ENCODE measurements at regions not wholly inside any gene's neighbourhood (a gene's known extent, or its start where the extent isn't known, plus 50 kb on each side); places are given as distances from the start of the nearest gene placed in this dataset.

- Histone ChIP-seq H3K27ac (ENCODE audit: low read depth in 1 of 2, low read length in 1 of 2) (no peak overlapping the region), H3K27me3 (ENCODE audit: control insufficient read depth in 3 of 3, insufficient read depth in 3 of 3, low read length in 2 of 3) (no peaks in the 10 kb centered on the region), H3K4me1 (ENCODE audit: control insufficient read depth in 5 of 5, insufficient read depth in 5 of 5, low read length in 5 of 5) (no peaks in the 10 kb centered on the region), H3K36me3 (ENCODE audit: control insufficient read depth in 4 of 4, insufficient read depth in 4 of 4, low read length in 4 of 4) (no peaks in the 10 kb centered on the region), H3K9me3 (ENCODE audit: control insufficient read depth in 4 of 4, insufficient read depth in 3 of 4, low read length in 3 of 4) (no peaks in the 10 kb centered on the region), H3K4me3 (no peak overlapping the region), H3K9ac (ENCODE audit: insufficient read depth in 1 of 2, low read length in 2 of 2) (no peak overlapping the region)
- DNase-seq (peak in 2 of 3 donors; percentile 31 to 59), ATAC-seq (ENCODE audit: insufficient read depth, low FRiP score) (no peak)
- WGBS, 2 donors: 59 to 66% methylated on average over 10 of the region's 10 CpGs
- no peak for TF ChIP-seq CTCF (IDR thresholded peaks at IDR 0.05; ENCODE audit: control extremely low read depth, extremely low read depth)
These were observed 185.6 kb downstream of the DICER1 start for GRCh38 chr14:94971750-94972149.

GRCh38 chr14:94970941-94971730, 186.2 kb downstream of the DICER1 start:
- no peak for DNase-seq
- H3K4me1 ChIP-seq (ENCODE audit: control insufficient read depth in 5 of 5, insufficient read depth in 5 of 5, low read length in 5 of 5): no peaks in the 10 kb centered on the region
- no peak overlapping the region for H3K9ac ChIP-seq (ENCODE audit: insufficient read depth in 1 of 2, low read length in 2 of 2)
- H3K9me3 ChIP-seq (ENCODE audit: control insufficient read depth in 4 of 4, insufficient read depth in 3 of 4, low read length in 3 of 4): no peaks in the 10 kb centered on the region
- H3K36me3 ChIP-seq (ENCODE audit: control insufficient read depth in 4 of 4, insufficient read depth in 4 of 4, low read length in 4 of 4): no peaks in the 10 kb centered on the region
- 84 to 85% methylated on average over 2 of the region's 2 CpGs for WGBS, 2 donors
- H3K27me3 ChIP-seq (ENCODE audit: control insufficient read depth in 3 of 3, insufficient read depth in 3 of 3, low read length in 2 of 3): no peaks in the 10 kb centered on the region
- H3K4me3 ChIP-seq: no peak overlapping the region
- H3K27ac ChIP-seq (ENCODE audit: low read depth in 1 of 2, low read length in 1 of 2): no peak overlapping the region
- no peak for ATAC-seq (ENCODE audit: insufficient read depth, low FRiP score)
- TF ChIP-seq CTCF (IDR thresholded peaks at IDR 0.05; ENCODE audit: control extremely low read depth, extremely low read depth): no peak

- TF ChIP-seq CTCF (IDR thresholded peaks at IDR 0.05; ENCODE audit: control extremely low read depth, extremely low read depth): no peak
- ATAC-seq (ENCODE audit: insufficient read depth, low FRiP score) (no peak), DNase-seq (no peak)
- no peaks in the 10 kb centered on the region for H3K4me1 ChIP-seq (ENCODE audit: control insufficient read depth in 5 of 5, insufficient read depth in 5 of 5, low read length in 5 of 5)
- no peaks in the 10 kb centered on the region for H3K36me3 ChIP-seq (ENCODE audit: control insufficient read depth in 4 of 4, insufficient read depth in 4 of 4, low read length in 4 of 4)
- 51 to 57% methylated on average over 4 of the region's 4 CpGs for WGBS, 2 donors
- H3K9me3 ChIP-seq (ENCODE audit: control insufficient read depth in 4 of 4, insufficient read depth in 3 of 4, low read length in 3 of 4): no peaks in the 10 kb centered on the region
- no peaks in the 10 kb centered on the region for H3K27me3 ChIP-seq (ENCODE audit: control insufficient read depth in 3 of 3, insufficient read depth in 3 of 3, low read length in 2 of 3)
- H3K4me3 ChIP-seq: no peak overlapping the region
- no peak overlapping the region for H3K9ac ChIP-seq (ENCODE audit: insufficient read depth in 1 of 2, low read length in 2 of 2)
- H3K27ac ChIP-seq (ENCODE audit: low read depth in 1 of 2, low read length in 1 of 2): no peak overlapping the region
These were observed 187.6 kb downstream of the DICER1 start for GRCh38 chr14:94969766-94970165.
